Suppressor macrophage treated with lipopolysaccharide for 4 hours (primary cell): ENCODE measurements at regions not wholly inside any gene's neighbourhood (a gene's known extent, or its start where the extent isn't known, plus 50 kb on each side); places are given as distances from the start of the nearest gene placed in this dataset.
"Not testable (repeated sequence)": the region's sequence is repeated elsewhere in the genome, so short reads cannot be mapped to it uniquely, and the experiment has no call there.

Source experiments
- DNase-seq: peaks from one replicate; pipeline ENCODE4 v3.0.0-alpha.2; 2020

DNA sequence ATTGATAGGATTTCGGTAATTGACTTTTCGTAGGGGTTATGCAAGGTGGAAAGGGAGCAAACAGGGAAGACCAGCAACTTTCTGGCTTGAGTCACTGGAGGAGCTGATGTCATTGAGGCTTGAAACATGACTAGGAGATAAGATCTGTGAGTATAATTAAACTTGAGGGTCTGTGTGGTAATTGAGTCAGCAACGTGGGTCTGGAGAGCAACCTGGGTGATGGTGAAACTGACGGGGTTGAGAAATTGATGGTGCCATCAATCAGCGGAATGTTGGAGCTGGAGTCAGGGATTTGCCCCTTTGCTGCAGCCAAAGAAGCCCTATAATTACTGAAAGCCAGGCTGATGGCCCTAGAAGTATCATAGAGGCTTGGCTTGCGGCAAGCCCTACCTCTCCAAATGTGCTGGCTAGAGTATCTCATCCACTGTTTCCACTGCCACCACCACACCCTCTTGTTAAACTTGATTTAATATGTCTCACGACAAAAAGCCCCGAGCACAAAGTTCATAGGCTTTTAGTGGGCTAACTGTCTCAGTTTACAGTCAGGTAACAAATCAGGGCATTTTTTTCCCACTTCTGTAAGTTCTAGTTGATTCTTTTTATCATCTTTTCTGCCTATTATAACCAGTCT, 186.9 kb upstream of the ELAC2 start:
- no peak for DNase-seq

DNA sequence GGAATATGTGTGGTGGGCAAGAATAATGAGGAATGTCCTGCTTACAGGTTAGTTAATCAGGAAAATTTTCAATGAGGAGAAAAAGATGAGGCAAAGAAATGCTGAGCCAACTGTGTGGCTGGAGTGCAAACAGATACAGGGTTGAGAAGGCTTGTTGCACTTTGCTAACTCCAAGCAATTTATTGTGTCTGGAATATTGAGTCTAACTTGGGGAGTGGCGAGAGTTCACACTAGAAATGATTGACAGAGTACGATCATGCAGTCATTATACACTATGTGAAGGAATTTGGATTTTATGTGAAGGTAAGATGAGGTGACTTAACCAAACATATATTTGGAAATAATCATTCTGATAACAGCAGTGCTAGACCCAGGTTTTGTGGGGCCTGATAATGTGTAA, 185.0 kb upstream of the ELAC2 start:
- DNase-seq: no peak

DNA sequence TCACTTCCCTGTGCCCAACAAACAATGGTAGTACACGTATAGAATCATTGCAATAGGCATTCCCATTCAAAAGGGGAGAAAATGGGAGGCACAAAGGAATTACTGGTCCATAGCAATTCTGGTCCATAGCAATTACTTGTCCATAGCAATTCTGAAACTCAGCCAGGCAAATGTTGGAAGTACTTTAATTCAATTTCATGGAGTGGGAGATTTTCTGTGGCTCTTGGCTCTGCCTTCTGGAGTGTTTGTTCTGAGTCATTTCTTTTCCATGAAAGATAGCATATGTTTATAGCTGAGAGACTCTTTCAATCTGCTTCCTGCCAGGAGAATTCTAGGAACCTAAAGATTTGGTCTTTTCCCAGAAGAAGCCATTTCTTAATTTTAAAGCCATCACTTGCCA, 182.8 kb upstream of the ELAC2 start:
- no peak for DNase-seq

DNA sequence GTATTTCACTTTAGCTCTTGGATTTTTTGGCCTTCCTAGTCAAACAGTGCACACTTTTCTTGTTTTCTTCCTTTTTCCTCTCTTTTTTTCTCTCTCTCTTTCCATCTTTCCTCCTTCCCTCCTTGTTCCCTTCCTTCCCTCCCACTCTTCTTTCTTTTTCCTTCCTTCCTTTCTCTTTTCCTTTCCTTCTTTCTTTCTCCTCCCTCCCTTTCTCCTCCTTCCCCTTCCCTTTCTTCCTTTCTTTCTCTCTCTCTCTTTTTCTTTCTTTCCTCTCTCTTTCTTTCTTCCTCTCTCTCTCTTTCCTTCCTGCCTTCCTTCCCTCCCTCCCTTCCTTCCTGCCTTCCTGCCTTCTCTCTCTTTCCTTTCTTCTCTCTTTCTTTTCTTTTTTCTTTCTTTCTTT, 181.6 kb upstream of the ELAC2 start:
- DNase-seq: no peak

DNA sequence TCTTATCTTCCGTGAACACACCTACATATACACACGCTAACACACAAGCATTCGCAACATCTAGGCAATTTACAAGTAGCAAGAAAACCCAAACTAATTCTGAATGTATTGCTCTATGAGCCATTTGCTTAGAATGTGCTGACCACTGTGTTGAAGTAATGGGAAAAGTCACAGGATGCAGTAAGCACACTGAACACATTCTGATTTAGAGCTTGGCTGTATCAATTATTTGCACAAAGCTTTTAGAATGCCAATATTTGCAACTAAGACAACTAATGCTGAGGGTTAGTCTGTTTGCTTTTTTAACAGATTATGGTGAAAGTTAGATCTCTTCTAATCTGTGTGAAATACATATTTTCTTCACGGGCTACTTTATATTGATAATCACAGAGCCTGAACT, 179.8 kb upstream of the ELAC2 start:
- DNase-seq: no peak

DNA sequence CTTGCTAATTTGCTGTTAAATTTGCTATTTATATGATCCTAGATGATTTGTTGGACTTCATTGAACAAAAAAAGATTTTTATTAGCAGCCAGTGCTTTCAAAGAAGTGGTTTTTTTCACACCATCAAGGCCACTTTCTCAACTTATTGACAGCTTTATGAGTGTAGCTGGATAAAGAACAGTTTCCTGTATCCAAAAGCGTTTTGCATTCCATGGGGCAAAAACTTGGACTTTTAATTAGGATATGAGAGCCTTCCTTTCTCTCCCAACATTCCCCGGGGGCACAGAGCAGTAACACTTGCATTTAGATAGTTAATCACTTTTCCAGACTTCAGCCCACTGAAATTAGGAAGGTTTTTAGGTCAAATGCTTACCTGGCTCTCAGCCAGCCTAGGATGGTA, 177.1 kb upstream of the ELAC2 start:
- no peak for DNase-seq

DNA sequence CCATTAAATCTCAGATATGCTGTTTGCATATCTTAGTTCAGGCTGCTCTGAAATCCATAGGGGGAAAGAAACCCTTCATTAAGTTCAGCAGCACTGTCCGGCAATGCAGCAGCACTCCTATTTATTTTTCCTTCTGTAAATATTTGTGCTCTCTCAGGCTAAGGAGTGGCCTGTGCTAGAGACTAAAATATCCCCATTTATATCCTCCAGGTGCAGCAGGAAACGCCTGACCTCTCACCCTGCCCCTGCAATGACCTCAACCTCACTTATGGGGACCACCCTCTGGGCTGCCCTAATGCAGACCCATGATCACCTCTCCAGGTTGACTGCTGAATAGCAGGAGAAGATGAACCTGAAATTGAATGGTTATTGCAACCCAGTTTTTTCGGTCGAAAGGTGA, 165.0 kb upstream of the ELAC2 start:
- DNase-seq: no peak

DNA sequence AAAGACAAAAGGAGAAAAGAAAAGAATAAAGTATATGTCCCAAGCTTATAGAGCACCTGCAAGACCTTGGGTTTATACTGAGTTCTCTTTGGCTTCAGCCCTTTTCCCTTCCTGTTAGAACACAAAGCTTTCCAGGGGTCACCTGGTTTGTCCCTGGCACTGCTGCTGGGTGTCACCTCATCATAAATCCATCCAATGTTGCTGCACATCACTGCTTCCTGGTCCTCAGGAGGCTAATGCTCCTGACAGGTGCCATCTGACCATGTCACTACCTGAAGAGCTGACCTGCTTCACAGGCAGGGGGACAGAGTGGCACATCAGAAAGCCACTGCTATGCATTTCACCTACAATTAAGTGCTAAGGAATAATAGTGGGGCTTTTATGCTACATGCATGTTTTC, 164.6 kb upstream of the ELAC2 start:
- DNase-seq: no peak

DNA sequence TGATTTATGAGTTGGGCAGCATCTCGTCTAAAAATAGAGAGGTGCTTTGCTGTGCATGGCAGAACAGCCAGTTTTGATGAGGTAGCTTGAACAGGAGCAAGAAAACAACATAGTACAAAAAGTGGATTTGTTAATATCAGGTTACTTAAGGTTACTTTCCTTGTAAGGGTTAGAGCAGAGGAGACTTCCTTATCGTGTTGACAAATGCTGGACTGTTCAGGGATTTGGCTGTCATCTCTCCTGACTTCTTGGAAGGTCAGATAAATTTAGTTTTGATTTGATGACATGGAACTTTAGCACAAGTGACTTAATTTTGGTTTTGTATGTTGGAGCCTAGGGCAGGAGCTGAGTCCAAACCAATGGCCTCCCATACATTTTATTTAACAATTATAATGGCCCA, 163.9 kb upstream of the ELAC2 start:
- DNase-seq: no peak

DNA sequence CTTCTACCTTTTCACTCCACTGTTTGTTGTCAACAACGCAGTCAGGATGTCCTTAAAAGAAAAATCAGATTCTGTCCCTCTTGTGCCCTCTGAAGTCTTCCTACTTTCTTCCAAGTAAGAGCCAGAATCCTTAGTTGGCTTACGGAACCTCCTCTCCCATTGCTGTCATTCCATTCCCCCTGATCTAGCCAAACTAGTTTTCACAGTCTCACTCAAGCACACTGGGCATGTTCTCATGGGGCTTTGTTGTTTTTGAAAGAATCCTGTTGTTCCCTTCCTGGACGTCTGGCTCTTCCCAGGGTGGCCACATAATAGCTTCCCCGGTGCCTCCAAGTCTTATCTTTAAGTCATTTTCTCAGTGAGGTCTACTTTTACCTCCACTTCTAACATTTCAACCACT, 158.6 kb upstream of the ELAC2 start:
- DNase-seq: no peak

DNA sequence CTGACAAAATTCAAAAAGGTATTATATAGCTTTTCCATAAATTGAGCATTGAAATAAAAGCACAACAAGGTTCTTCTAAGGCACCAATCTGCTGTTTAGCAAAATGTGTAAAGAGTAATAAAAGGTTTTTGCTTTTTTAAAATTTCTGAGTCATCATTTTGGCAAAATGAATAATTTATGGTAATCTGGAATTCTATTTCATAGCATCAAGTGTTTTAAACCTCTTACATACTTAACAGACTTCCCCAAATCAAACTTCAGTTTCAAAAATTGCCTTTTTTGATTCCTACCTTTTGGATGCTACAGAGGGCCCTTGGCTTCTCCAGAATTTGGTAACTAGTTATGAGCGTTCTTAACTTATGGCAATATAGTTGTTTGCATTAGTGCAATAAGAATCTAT, 154.0 kb upstream of the ELAC2 start:
- no peak for DNase-seq

DNA sequence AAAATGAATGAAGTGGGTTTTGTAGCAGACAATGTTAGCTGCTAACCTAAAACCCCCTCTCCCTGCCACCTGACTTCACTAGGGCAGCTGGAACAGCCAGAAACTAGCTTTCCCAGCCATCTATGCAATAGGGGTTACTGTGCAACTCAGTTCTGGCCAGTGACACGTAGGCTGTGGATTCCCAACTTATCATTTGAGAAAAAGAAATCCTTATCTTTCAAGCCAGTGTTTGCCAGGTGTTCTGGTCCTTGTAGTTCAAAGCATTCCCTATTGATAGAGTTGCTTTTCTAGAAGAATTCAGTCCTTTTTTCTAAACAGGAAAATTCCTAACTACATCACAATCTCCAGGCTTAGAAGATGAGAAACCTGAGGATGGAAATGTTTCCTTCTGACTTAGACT, 144.5 kb upstream of the ELAC2 start:
- DNase-seq: no peak

DNA sequence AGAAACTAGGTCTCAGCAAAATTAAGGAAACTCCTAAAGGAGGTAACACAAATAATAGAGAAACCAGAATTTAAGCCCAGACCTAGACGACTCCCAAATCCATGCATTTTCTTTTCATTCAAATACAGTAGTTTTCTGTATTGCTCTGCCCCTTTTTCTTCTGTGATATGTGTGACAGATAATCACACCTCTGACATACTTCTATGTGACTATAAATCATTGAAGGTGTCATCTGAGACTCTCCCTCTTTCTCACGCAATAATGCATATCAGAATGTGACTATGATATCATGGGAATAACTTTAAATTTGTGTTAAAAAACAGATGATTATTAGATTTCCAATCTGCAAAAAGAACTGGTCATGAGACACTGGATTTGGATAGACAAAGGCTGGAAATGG, 143.0 kb upstream of the ELAC2 start:
- no peak for DNase-seq

DNA sequence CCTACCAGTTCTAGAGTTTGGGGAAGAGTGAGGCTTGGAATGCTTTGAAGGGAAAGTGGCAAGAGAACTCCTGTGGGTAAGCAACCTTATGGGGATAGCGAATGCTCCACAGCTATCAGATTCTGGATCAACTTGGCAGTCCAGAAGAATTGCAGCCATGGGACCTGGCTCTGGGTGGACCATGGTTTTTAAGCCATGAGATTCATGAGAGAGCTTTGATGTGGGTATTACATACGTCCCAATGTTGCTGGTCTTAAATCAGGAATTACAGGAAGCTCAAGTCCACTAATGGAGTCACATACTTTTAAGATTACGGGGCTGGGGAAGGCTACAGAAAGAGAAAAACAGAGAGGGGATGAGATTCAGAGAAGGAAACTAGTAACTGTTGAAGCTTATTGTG, 142.5 kb upstream of the ELAC2 start:
- DNase-seq: no peak

DNA sequence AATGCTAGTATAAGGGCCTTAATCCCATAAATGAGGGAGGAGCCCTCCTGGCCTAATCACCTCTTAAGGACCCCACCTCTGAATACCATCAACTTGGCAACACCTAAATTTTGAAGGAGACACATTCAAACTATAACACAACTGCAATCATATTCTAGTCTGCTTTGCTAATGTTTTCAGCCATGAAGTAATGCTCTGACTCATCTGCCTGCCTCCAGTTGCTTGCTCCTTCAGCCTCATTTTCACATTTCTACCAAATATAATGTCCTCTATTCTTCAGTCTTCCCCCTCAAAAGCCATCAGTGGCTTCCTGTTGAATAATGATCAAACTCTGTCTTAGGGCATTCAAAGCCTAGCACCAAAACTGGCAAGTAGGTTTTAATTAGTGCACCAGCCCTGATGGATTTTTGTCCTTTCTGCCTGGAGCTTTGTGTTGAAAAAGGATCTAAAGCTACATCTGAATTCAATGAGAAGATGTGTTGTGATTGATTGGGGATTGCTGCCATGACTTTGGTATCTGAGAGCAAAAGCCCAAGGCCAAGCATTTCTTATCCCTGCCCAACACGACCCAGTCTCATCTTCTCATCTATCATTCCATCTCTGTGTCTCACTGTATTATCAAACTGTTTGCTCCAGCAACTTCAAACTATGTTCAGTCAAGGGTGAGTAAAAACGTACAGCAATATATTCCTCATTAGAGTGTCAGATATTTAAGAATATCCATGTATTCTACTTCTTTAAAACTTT, 140.8 kb upstream of the ELAC2 start:
- DNase-seq: no peak

DNA sequence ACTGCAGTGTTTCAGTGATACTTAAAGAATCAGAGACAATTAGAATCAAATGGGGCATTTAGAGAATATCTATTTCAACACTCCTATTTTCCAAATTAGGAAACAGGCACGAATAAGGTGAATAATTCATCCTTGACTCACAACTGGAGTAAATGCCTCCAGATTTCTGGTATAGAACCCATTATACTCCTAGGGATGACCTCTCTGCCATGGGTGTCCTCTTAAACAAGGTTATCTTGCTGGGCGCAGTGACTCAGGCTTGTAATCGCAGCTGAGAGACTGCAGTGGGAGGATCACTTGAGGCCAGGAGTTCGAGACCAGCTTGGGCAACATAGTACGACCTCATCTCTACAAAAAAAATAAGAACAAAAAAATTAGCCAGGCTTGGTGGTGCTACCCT, 139.8 kb upstream of the ELAC2 start:
- no peak for DNase-seq

DNA sequence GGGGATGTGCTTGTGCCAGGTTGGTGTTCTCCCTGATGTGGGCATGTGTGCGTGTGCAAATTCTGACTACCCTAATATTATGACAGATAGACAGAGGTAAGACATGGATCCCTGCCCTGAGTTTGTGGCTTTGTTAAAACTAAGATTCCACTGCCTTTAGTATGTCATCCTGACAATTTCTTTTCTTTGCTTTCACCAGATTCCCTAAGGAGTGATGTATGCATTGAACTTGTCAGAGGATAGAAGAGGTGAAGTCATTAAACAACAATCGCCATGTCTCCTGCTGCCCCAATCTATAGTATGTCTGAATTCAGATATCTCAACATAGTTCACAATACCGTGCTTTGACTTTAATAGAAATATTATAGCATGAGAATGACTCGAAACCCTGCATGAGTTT, 137.1 kb upstream of the ELAC2 start:
- no peak for DNase-seq

DNA sequence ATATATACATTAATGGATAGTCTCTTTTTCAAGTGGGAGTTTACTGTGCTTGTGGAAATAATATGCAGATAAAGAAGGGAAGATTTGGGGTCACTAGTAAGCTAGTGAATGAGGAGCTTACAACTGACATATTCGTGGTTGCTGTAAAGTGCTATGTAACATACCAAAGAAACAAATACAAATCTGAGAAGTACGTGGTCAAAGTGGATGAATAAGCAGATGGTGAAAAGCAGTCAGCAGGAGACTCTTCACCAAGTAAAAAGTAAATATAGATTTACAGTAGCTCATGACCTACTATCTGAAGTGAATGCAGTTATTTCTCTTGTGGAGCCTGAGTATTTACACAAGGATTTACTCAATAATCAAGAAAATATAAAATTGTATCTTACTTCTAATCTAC, 136.6 kb upstream of the ELAC2 start:
- no peak for DNase-seq

DNA sequence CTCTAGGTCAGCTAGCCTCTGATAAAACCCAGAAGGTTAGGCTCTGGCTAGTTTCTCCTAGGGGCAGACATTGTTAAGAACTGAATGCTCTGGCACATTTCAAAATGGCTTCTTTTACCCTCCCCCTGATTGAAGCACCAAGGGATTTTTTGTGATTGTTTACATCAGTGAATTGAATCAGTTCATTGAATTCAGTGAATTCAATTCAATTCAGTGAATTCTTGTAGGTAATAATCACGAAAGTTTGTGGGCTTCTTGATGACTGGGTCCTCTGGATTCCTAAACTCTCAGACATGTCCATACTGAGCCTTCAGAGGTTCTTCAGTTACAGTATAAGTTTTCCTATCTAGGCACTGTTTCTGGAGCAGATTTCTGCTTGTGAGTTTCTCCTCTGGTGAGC, 135.2 kb upstream of the ELAC2 start:
- no peak for DNase-seq

DNA sequence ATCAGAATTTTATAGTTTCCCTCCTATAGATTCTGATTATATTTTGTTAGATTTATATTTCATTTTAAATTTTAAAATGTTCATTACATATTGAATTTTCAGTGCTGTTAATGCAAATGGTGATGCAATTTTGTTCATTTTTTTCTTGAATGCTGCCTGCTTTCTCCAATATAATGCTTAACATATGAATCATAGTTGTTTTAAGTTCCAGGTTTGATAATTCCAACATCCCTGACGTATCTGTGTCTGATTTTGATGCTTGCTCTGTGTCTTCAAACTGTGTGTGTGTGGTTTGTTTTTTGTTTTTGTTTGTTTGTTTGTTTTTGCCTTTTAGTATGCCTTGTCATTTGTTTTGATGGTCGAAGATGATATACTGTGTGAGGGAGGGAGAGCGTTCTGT, 134.7 kb upstream of the ELAC2 start:
- DNase-seq: no peak

DNA sequence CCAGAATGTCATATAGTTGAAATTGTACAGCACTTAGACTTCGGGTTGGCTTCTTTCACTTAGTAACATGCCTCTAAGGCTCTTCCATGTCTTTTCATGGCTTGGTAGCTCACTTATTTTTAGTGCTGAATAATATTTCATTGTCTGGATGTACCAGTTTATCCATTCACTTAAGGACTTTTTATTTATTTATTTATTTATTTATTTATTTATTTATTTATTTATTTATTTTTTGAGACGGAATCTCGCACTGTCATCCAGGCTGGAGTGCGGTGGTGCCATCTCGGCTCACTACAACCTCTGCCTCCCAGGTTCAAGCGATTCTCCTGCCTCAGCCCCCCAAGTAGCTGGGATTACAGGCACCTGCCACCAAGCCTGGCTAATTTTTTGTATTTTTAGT, 132.9 kb upstream of the ELAC2 start:
- not testable (repeated sequence) for DNase-seq

DNA sequence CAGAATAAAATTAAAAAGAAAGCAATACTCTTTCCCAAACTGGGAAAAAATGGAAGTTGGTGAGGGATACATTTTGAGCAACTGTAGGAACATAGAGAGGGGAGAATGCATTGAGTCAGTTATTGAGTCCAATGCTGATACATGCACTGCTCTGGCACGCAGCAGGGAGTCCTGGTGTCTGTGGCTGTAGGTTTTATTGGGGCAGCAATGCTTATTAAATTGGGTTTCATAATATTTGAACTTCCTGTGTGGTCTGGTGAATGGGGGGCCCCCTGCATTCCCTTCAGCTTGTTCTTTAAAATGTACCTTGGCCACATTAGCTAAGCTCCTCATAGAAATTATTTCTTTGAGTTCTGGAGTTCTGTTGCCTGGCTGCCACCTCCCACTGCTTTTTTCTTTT, 125.2 kb upstream of the ELAC2 start:
- DNase-seq: no peak

DNA sequence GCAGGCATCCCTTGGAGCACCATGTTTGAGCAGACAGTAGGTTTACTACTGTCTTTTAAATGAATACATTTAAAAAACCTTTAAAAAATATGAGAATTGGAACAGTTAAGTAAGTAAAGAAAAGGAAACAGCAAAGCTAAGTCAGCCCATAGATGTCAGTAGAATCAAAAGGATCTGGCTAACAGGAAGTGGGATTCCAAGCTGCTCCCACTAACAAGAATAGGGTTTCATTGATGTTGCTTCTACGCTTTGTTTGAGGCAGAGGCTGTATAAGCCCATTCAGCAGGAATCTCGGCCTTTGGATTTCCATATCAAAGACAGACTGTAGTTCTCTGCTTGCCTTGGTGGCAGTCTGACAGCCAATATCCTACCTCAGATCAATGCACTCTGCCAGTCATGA, 122.9 kb upstream of the ELAC2 start:
- DNase-seq: no peak

DNA sequence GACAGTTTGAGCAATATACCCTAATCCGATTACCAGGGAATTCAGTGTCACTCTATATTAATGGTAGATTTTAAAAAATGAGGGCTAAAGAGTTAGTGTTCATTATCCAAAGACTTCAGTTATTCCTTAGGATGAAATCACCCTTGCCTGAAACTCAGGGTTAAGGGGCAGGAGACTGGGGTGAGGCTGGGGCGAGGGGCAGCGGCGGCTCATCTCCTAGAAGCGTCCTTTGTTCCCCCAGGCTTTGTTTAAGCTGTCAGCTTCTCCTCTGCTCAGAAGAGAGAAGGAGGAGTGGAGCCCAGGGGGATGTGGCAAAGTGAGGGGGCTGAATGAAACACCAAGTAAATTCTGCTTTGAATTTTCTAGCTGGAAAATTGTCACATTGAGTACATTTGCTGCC, 117.7 kb upstream of the ELAC2 start:
- no peak for DNase-seq

DNA sequence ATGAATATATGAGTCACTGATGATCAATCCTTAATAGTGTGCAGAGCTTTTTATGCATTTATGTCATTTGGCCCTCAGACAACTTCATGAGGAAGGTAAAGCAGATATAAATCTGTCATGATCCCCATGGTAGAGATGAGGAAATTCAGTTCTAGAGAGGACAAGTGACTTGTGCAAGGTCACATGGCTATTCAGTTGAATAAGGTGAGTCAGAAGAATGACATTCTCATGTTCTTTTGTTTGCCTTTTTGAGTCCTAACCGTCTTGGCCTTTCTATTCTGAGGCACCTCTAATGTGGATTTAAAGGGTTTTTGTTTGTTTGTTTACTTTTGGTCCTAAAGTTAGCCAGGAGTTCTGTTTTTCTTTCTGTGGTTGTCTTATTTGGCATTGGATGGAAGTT, 116.2 kb upstream of the ELAC2 start:
- no peak for DNase-seq
